Gastroesophageal sphincter (tissue), 3 donors: ENCODE measurements at regions not wholly inside any gene's neighbourhood (a gene's known extent, or its start where the extent isn't known, plus 50 kb on each side); places are given as distances from the start of the nearest gene placed in this dataset.

Source experiments
- POLR2A ChIP-seq, 2 donors: fragments of 450-650 bp; IDR thresholded peaks; one replicate each; pipeline ENCODE4 v1.6.1; 2017; ENCODE audit warnings: antibody characterized with exemption in 2 of 2, mild to moderate bottlenecking in 2 of 2, moderate library complexity in 1 of 2
- TF ChIP-seq, protein P1 (sequence below), 4 experiments: fragments of 200-600 bp in 2 of 4; fragments of 450-650 bp in 2 of 4; sonication (generic) in 1 of 4; IDR thresholded peaks; one replicate each; pipeline ENCODE4 v1.5.1; 2017 to 2019; ENCODE audit warnings: antibody characterized with exemption in 4 of 4, mild to moderate bottlenecking in 2 of 4, moderate library complexity in 2 of 4

DNA sequence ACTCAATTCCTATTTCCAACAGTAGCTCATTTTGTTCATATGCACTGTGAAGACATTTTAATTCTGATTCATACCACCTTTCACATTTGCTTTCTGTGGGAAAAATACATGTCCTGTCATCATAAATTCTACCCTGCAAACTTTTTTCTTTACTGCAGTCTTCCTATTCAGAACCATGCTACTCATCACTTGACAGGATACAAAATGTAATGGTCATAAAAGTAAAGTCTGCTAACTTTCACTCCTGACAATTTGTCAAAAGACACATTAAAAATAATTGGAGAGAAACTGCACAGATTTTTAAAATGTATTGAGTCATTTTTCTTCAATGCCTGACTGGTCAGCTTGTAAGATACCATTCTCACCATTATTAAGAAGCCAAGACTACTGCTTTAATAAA is 1817.1 kb downstream of the BRINP3 start:
- TF ChIP-seq POLR2A (IDR thresholded peaks at IDR 0.05): no peak
- TF ChIP-seq, protein P1, sequence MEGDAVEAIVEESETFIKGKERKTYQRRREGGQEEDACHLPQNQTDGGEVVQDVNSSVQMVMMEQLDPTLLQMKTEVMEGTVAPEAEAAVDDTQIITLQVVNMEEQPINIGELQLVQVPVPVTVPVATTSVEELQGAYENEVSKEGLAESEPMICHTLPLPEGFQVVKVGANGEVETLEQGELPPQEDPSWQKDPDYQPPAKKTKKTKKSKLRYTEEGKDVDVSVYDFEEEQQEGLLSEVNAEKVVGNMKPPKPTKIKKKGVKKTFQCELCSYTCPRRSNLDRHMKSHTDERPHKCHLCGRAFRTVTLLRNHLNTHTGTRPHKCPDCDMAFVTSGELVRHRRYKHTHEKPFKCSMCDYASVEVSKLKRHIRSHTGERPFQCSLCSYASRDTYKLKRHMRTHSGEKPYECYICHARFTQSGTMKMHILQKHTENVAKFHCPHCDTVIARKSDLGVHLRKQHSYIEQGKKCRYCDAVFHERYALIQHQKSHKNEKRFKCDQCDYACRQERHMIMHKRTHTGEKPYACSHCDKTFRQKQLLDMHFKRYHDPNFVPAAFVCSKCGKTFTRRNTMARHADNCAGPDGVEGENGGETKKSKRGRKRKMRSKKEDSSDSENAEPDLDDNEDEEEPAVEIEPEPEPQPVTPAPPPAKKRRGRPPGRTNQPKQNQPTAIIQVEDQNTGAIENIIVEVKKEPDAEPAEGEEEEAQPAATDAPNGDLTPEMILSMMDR (IDR thresholded peaks at IDR 0.05): no peak
